ENCODE measurements at regions not wholly inside any gene's neighbourhood (a gene's known extent, or its start where the extent isn't known, plus 50 kb on each side); places are given as distances from the start of the nearest gene placed in this dataset.

DNA sequence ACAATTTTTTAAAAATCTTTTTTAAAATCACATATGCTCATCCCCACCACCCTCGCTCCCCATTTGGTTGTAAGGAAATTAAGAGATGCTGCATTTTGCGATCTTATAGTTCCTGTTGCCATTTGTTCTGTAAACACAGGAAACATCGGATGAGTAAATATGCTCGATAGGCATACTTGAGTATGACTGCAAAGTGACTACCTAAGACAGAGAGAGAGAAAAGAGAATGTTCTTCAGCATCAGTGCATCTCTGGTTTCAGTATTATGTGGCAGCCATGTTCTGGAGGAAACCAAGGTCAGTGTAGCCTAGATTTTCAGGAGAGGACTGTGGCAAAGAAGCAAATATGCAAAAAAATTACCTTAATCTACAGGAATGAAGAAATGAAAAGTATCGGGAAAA lies 265.5 kb upstream of the FMN2 start:
- H3K27me3 Mint-ChIP-seq: peaks cover 13% of the 10 kb centered on the region
- peaks cover 7% of the 10 kb centered on the region for H3K36me3 Mint-ChIP-seq (ENCODE audit: low read depth)
- no peak overlapping the region for H3K4me3 Mint-ChIP-seq
- peaks cover 7% of the 10 kb centered on the region for H3K4me1 Mint-ChIP-seq
- no peaks in the 10 kb centered on the region for H3K9me3 ChIP-seq (ENCODE audit: control insufficient read depth, low read length, poor library complexity, severe bottlenecking)
- ATAC-seq: no peak
- DNase-seq: no peak
- no peak overlapping the region for H3K27ac Mint-ChIP-seq

DNA sequence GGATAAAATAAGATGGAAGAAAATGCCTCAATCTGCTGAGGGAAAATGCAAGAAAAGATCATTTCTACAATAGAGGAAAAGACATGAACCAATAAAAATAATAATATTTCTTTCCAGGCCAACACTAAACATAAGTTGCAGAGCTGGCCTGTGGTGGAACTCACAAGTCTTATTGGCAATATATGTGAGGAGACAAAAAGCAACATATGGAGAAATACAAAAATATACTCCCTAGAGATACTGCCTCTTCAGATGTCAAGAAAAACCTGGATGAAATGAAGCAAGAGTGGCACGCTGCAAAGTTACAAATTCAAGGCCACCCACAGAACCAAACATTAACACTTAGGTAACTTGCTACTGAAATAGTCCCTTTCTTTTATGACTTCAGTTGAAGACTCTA lies 264.9 kb upstream of the FMN2 start:
- Mint-ChIP-seq H3K27ac (no peak overlapping the region), H3K27me3 (peaks cover 13% of the 10 kb centered on the region), H3K36me3 (ENCODE audit: low read depth) (peaks cover 7% of the 10 kb centered on the region), H3K4me1 (peaks cover 7% of the 10 kb centered on the region), H3K4me3 (no peak overlapping the region)
- no peak for ATAC-seq
- no peaks in the 10 kb centered on the region for H3K9me3 ChIP-seq (ENCODE audit: control insufficient read depth, low read length, poor library complexity, severe bottlenecking)
- no peak for DNase-seq

DNA sequence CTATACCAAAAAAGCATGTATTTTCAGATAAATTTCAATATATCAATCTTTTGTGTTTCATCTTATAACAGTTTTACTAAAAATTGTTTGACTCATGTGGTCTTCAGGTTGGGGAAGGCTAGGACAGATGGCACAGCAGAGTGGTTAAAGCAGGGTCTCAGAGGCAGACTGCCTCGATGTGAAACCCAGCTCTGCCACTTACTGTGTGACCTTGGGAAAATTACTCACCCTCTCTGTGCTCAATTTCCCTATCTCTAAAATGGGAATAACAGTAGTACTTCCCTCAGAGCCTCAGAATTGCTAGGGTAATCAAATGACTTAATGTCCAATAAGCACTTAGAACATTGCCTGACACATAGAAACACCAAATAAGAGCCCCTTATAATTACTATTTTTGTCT lies 262.1 kb upstream of the FMN2 start:
- peaks cover 16% of the 10 kb centered on the region for H3K4me1 Mint-ChIP-seq
- peaks cover 9% of the 10 kb centered on the region for H3K36me3 Mint-ChIP-seq (ENCODE audit: low read depth)
- H3K9me3 ChIP-seq (ENCODE audit: control insufficient read depth, low read length, poor library complexity, severe bottlenecking): no peaks in the 10 kb centered on the region
- H3K27ac Mint-ChIP-seq: no peak overlapping the region
- peaks cover 5% of the 10 kb centered on the region for H3K27me3 Mint-ChIP-seq
- ATAC-seq: no peak
- no peak for DNase-seq
- H3K4me3 Mint-ChIP-seq: no peak overlapping the region

DNA sequence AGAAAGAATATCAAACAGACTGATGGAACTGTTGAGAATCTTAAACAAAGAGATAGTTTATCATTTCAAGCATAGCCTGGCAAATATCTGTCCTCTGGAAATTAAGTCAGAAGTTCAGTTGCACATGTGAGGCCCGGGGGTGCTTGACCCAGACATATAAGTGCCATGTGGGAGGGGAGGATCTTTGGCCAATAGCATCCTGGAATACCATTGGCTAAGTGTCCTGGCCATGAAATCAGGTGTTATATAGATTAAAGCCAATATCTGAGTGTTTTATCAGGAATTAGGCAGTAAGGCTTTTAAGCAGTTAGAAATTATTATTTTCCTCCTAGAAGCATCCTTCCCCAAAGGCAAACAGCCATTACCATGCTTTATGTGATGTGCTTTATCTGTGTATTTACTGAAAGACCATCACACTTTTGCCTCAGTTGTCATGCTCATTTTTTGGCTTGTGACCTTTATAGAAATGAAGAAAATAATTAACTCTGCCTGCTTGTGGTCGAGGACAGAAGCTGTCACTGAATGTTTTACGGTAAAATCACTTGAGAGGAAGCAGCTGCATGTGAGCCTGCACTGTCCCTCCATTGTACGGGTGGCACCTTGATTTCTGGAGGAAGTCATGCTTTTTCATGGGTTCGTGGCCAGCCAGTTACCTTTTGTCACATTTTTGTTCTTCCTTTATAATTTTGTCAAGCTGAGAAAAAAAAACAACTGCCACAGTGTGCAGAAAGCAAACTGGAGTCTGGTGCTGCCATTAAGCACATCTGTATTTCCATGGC lies 259.9 kb upstream of the FMN2 start:
- H3K4me1 Mint-ChIP-seq: peaks cover 9% of the 10 kb centered on the region
- H3K27ac Mint-ChIP-seq: no peak overlapping the region
- DNase-seq (no peak), ATAC-seq (no peak)
- peaks cover 5% of the 10 kb centered on the region for H3K36me3 Mint-ChIP-seq (ENCODE audit: low read depth)
- H3K9me3 ChIP-seq (ENCODE audit: control insufficient read depth, low read length, poor library complexity, severe bottlenecking): no peaks in the 10 kb centered on the region
- H3K27me3 Mint-ChIP-seq: no peaks in the 10 kb centered on the region
- H3K4me3 Mint-ChIP-seq: no peak overlapping the region

DNA sequence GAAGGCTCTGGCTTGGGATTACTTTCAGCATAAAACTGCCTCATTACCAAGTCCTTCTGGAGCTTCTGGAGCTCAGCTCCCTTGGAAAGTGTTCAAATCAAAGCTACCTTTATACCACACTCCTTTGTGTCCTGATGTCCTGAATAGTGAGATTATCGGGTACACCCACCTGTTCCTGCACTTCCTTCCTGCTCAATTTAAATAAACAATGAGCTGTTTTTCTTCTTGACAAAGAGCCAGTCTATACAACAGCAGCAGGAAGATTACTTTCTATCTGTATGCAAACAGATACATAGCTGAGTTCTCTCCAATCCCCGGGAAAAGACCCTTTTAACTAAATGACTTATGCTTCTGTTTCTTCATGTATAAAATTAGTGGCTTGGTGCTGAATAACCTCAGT lies 258.0 kb upstream of the FMN2 start:
- Mint-ChIP-seq H3K27ac (no peak overlapping the region), H3K36me3 (ENCODE audit: low read depth) (peaks cover 2% of the 10 kb centered on the region), H3K4me1 (peaks cover 9% of the 10 kb centered on the region)

DNA sequence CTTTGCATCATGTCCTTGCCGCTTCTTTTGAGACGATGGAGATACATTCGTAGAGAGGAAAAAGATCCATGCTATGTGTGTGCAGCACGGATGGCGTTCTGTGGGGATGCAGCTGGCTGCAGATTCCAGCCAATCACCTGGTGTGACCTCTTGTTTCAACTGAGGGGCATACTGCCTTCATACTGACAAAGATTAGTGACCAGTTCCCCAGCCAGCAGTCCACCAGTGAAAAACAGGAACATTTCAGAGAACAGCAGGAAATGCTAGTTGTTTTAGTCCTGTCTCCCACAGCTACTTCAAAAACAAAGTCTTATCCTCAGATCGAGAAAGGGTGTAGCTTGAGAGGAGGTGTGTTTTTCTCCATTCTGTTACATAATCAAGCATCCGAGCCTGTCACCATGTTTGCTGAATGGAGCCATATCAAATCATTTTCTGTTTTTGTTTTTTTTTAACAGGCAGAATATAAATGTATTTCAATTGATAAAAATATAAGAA lies 255.7 kb upstream of the FMN2 start:
- no peak overlapping the region for H3K4me3 Mint-ChIP-seq
- DNase-seq (no peak), ATAC-seq (no peak)
- H3K9me3 ChIP-seq (ENCODE audit: control insufficient read depth, low read length, poor library complexity, severe bottlenecking): no peaks in the 10 kb centered on the region
- peaks cover 9% of the 10 kb centered on the region for H3K4me1 Mint-ChIP-seq
- H3K27ac Mint-ChIP-seq: no peak overlapping the region
- H3K36me3 Mint-ChIP-seq (ENCODE audit: low read depth): peaks cover 2% of the 10 kb centered on the region
- no peaks in the 10 kb centered on the region for H3K27me3 Mint-ChIP-seq

More for the DNA sequence above, 258.0 kb upstream of the FMN2 start:
- Mint-ChIP-seq H3K27me3 (no peaks in the 10 kb centered on the region), H3K4me3 (no peak overlapping the region)
- ATAC-seq (no peak), DNase-seq (no peak)
- no peaks in the 10 kb centered on the region for H3K9me3 ChIP-seq (ENCODE audit: control insufficient read depth, low read length, poor library complexity, severe bottlenecking)

DNA sequence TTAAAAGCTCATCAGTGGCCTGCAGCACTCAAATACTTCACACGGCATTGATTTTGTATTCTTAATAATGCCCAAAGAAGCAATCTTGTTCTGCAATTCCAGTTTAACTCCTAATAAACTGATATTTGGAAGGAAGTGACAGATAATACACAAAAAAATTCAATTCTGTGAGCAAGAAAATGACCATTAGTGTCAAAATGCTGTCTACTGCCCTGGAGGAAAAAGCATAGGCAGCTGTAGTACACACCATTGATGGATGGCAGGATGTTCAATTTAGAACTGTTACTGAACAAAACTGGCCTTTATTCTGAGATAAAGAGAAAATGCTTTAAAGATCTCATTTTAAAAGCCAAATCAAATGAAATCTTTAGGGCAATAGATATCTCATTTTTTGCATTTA lies 251.3 kb upstream of the FMN2 start:
- no peaks in the 10 kb centered on the region for H3K4me1 Mint-ChIP-seq

DNA sequence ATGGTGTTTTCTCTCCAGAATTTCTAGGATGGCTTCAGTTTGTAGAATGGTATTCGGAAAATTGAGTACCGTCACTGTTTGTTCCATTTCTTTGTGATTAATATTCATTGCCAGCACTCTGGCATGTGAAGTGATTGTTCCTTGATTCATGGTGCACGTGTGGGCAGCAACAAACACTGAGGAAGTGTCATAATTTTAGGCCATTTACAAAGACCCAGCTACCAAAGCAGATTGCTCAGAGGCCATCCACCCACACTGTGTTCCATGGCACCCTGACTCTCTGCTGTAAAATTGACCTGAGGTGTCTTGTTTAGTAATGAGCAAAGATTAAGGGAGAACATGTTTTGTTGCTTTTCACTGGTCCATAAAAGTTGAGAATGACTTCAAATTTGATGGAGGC lies 250.9 kb upstream of the FMN2 start:
- Mint-ChIP-seq H3K27ac (no peak overlapping the region), H3K27me3 (no peaks in the 10 kb centered on the region), H3K36me3 (ENCODE audit: low read depth) (no peaks in the 10 kb centered on the region), H3K4me1 (no peaks in the 10 kb centered on the region), H3K4me3 (no peak overlapping the region)
- ATAC-seq (no peak), DNase-seq (no peak)
- H3K9me3 ChIP-seq (ENCODE audit: control insufficient read depth, low read length, poor library complexity, severe bottlenecking): no peaks in the 10 kb centered on the region

More for the DNA sequence above, 251.3 kb upstream of the FMN2 start:
- DNase-seq (no peak), ATAC-seq (no peak)
- H3K9me3 ChIP-seq (ENCODE audit: control insufficient read depth, low read length, poor library complexity, severe bottlenecking): no peaks in the 10 kb centered on the region
- Mint-ChIP-seq H3K27me3 (no peaks in the 10 kb centered on the region), H3K36me3 (ENCODE audit: low read depth) (no peaks in the 10 kb centered on the region), H3K4me3 (no peak overlapping the region), H3K27ac (no peak overlapping the region)

DNA sequence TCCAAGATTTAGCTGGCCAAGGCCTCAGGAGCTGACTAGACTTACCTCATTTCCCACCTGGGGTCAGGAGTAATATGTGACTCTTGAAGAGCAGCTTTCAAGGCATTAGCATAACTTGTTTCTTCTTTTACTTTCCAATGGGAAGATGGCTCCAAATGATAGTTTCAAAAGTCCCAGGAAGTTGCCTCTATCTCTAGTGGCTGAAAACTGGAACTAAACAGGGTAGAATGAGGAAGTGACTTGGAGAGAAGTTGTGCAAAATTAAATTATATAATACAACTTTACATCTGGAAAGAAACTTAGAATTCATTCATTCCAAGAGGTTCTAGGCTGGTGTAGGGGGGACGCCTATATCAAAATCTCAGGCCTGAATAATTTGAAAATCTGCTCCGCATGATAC lies 250.1 kb upstream of the FMN2 start:
- no peak overlapping the region for H3K27ac Mint-ChIP-seq
- ATAC-seq: no peak

DNA sequence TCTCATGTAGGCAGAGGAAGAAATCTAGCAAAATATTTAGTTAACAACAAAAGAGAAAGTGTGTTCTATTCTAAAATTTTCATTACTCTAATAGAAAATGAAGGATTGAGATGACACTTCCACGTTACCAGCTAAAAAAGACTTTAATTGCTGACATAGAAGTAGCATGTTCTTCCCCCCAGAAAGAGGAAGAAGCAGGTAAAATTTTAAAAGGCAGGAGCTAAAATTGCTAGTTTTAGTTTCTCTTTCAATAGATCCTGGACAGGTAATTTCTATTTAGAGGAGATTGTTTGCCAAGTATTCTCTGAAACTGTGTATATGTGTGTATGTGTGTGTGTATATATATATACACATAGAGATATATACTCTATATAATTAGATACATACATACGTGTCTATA lies 248.1 kb upstream of the FMN2 start:
- Mint-ChIP-seq H3K4me3 (no peak overlapping the region), H3K4me1 (no peaks in the 10 kb centered on the region), H3K27me3 (no peaks in the 10 kb centered on the region), H3K27ac (no peak overlapping the region), H3K36me3 (ENCODE audit: low read depth) (no peaks in the 10 kb centered on the region)
- ATAC-seq (no peak), DNase-seq (no peak)
- H3K9me3 ChIP-seq (ENCODE audit: control insufficient read depth, low read length, poor library complexity, severe bottlenecking): no peaks in the 10 kb centered on the region

More for the DNA sequence above, 250.1 kb upstream of the FMN2 start:
- no peaks in the 10 kb centered on the region for H3K4me1 Mint-ChIP-seq
- H3K27me3 Mint-ChIP-seq: no peaks in the 10 kb centered on the region
- H3K9me3 ChIP-seq (ENCODE audit: control insufficient read depth, low read length, poor library complexity, severe bottlenecking): no peaks in the 10 kb centered on the region
- no peaks in the 10 kb centered on the region for H3K36me3 Mint-ChIP-seq (ENCODE audit: low read depth)
- DNase-seq: no peak
- no peak overlapping the region for H3K4me3 Mint-ChIP-seq

DNA sequence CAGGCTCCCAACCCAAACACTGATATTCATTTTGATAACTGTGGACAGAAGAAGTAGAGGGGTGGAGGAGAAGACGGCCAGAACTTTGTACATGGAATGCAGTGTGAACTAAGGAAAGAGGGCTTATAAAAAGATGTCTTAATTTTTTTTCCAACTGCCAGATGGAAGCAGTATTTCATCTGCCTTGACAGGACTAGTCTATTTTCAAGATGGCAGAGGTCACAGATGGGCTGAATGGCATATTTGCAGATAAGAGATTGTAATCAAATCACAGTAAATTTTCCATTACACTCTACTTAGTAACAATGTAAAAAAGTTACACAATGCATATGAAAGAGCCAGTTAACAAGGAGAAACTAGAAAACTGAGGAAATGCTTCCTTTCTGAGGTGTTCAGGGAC lies 246.8 kb upstream of the FMN2 start:
- DNase-seq (no peak), ATAC-seq (no peak)
- no peak overlapping the region for H3K4me3 Mint-ChIP-seq
- H3K4me1 Mint-ChIP-seq: no peaks in the 10 kb centered on the region
- no peaks in the 10 kb centered on the region for H3K36me3 Mint-ChIP-seq (ENCODE audit: low read depth)
- H3K9me3 ChIP-seq (ENCODE audit: control insufficient read depth, low read length, poor library complexity, severe bottlenecking): no peaks in the 10 kb centered on the region
- H3K27me3 Mint-ChIP-seq: no peaks in the 10 kb centered on the region
- H3K27ac Mint-ChIP-seq: no peak overlapping the region

DNA sequence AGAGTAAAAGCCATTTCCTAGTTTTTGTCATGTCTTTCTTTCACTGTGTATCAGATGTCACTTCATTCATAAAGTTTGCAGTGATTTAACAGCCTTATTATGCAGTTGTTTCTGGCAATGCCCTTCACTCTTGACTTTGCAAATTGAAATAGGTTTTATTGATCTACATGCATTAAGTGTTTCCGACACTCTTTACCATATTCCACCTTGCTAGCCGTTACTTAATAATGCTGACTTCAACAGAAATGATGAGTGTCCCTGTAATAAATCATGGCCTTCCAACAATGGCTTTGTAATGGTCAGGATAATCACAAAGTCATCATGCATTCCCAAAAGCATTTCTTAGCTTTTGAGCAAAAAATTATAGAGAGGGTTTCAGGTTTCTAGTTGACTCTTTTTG lies 236.8 kb upstream of the FMN2 start:
- Mint-ChIP-seq H3K36me3 (ENCODE audit: low read depth) (no peaks in the 10 kb centered on the region), H3K4me1 (no peaks in the 10 kb centered on the region), H3K4me3 (no peak overlapping the region), H3K27me3 (no peaks in the 10 kb centered on the region), H3K27ac (no peak overlapping the region)
- no peaks in the 10 kb centered on the region for H3K9me3 ChIP-seq (ENCODE audit: control insufficient read depth, low read length, poor library complexity, severe bottlenecking)
- no peak for DNase-seq
- ATAC-seq: no peak

DNA sequence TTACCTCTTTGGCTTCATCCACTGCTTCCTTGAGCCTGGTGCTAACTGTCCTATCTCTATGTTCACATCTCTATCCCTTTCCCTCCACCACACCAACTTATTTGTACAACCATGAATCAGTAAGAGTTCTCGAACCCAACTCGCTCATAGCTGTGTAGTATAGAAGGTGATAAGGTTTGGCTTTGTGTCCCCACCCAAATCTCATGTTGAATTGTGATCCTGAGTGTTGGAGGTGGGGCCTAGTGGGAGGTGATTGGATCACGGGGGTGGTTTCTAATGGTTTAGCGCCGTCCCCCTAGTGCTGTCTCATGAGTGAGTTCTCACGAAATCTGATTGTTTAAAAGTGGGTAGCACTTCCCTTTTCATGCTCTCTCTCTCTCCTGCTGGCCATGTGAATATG lies 235.6 kb upstream of the FMN2 start:
- ATAC-seq (no peak), DNase-seq (no peak)
- Mint-ChIP-seq H3K36me3 (ENCODE audit: low read depth) (no peaks in the 10 kb centered on the region), H3K27ac (no peak overlapping the region), H3K4me3 (no peak overlapping the region), H3K27me3 (no peaks in the 10 kb centered on the region), H3K4me1 (no peaks in the 10 kb centered on the region)
- H3K9me3 ChIP-seq (ENCODE audit: control insufficient read depth, low read length, poor library complexity, severe bottlenecking): no peaks in the 10 kb centered on the region

DNA sequence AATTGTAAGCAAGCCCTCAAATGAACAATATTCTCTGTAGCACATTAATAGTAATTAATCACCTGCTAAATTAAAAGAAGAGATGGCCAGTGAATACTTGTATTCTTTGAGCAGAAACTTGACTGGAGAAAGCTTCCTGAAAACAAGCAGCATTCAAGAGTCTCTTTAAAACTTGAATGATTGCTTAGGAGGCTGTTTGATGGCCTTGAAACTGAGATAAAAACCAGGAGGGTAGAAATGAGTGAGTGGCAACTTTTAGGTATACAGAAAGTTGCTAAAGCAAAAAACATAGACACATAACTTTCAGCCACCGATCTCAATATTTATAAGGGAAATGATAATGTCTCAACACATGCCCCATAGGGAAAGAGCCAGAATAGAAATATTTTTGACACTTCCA lies 234.8 kb upstream of the FMN2 start:
- no peak for DNase-seq
- Mint-ChIP-seq H3K4me3 (no peak overlapping the region), H3K4me1 (no peaks in the 10 kb centered on the region), H3K36me3 (ENCODE audit: low read depth) (no peaks in the 10 kb centered on the region), H3K27ac (no peak overlapping the region), H3K27me3 (no peaks in the 10 kb centered on the region)
- ATAC-seq: no peak
- no peaks in the 10 kb centered on the region for H3K9me3 ChIP-seq (ENCODE audit: control insufficient read depth, low read length, poor library complexity, severe bottlenecking)

All from T-helper 17 cell (primary cell).